NCI-H345 treated with DMSO at 0.1 percent for 48 hours (cell line): ENCODE measurements at regions not wholly inside any gene's neighbourhood (a gene's known extent, or its start where the extent isn't known, plus 50 kb on each side); places are given as distances from the start of the nearest gene placed in this dataset.

ENCODE experiments used
- DNase-seq: peaks from one replicate; lab custom pipeline; 2025; ENCODE audit not compliant: unreplicated experiment; lab: John Stamatoyannopoulos, UW

DNA sequence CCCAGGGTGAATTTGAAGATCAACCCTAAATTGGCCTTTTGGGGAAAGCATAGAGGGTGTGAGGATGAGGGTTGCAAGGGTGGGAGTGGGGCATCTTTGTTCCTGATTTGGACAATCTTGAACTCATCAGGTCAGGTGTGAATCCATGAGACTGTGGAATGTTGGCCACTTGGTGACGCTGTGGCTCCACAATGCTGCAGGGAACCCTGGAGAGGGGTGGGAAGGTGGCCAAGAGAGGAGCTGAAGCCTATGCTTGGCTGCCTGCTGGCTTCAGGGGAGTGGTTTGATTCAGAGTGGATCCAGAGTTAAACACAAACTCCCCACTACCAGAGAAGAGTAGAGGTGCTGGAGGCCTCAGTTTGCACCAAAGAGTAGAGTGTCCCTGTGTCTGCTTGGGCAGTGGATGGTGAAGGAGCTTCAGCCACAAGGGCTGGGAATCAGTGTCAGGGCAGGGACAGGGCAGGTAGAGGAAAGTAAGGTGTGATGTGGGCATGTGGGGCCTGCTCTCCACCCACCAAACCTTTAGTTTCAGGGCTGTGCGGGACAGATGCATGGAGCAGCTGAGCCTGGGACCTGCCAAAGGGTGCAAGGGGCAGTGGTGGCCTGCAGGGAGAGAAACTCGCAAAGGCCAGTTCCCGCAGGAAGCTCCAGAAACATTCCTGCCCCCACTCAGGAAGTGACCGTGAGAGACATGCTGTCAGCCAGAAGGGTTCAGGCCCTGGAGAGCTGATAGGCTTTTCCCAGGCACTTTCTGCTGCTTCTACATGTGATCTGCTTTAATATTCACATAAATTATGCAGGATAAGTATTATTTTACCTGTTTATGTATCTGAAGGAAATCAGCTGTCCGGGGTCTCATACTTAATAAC is 81.0 kb upstream of the PRSS58 start:
- DNase-seq, result no peak

DNA sequence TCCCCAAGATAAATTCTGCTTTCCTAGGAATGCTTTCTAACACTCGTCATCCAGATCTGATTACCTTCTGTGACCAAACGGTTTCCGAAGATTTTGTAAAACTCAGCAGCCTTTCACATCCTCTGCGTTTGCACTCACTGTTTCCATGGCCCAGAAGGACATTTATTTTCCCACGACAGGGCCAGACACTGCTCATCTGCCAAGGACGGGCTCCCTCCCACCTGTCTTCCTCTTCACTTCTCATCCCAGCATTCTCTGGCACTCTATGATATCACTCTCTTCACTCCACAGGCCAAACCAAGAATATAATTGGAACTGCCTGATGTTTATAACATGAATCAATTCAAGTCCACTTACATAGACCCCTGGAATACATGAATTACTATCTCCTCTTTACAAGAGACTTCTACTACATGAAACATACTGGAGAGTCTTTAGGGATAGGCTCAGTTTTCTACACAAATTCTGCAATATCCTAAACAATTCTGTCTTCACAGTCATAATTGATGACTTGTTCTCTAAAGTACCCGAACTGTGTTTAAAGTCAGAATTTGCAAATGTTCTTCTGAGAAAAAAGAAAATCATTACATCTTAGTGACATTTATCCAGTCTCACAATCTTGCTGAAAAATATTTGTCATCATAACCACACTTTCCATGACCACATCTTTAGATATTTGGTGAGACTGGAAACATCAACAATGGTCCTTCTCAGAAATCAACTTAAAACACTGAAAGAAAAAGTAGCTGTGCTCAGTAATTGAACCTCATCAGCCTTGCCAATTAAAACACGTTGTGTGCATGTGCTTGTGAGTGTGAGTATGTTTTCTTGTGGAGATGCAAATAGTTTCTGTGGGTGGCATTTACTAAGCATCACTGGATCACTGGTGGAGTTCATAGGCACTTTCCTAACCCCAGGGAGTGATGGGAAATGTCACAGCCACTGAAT is 79.5 kb upstream of the PRSS58 start:
- no peak for DNase-seq

DNA sequence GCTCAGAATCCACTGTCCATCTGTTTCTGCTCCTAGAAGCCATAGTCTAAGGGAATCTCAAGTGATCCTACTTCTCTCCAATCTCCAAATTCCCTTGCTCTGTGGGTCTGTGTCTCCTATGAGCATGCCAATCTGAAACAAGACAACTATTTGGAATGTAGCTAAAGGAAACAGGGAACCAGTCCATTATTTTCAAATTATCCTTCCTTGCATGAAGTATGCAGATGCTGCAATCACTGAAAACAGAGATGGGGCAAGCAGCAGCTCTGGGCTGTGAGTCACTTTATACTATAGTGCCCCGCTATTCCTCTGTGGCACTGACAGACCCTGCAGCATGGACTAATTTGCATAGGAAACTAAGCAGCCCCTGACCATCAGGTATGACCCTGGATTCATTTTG is 76.9 kb upstream of the PRSS58 start:
- no peak for DNase-seq

DNA sequence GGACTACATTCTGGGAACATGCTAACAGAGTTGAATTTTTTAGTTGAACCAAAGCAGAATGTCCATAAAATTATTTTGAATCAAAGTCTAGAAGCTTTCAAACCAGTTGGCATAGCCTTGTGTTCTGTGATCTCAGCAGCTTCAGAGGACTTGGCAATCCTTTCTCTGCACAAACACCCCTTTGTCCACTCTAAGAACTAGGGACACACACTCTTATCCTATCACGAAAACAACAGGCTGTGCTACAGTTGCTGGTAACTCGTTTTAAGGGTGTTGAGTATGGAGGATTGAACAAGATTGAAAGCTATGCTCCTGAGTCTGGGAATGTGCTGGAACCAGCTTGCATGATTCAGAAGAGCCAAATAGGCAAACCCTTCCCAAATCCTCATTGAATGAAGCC is 76.4 kb upstream of the PRSS58 start:
- no peak for DNase-seq

DNA sequence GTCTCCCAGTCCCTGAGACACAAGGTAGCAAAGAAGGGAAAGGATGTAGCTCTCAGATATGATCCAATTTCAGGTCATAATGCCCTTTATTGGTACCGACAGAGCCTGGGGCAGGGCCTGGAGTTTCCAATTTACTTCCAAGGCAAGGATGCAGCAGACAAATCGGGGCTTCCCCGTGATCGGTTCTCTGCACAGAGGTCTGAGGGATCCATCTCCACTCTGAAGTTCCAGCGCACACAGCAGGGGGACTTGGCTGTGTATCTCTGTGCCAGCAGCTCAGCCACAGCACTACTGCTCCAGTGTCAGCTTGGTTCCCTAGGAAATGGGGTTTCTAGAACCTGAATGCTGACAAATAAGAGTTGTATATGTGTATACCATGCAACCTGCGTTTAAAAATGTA is 74.6 kb upstream of the PRSS58 start:
- no peak for DNase-seq

DNA sequence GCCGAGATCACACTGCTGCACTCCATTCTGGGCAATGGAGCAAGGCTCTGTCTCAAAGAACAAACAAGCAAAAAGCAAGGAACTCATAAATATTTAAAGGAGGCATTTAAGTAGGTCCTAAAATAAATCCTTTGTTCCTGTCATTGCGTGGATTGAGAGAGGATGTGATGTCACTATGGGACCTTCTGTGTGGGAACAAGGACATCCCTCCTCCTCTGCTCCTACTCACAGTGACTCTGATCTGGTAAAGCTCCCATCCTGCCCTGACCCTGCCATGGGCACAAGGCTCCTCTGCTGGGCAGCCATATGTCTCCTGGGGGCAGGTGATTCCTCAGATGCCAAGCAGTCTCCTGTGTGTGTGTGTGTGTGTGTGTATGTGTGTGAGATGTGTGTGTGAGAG is 74.1 kb upstream of the PRSS58 start:
- no peak for DNase-seq

DNA sequence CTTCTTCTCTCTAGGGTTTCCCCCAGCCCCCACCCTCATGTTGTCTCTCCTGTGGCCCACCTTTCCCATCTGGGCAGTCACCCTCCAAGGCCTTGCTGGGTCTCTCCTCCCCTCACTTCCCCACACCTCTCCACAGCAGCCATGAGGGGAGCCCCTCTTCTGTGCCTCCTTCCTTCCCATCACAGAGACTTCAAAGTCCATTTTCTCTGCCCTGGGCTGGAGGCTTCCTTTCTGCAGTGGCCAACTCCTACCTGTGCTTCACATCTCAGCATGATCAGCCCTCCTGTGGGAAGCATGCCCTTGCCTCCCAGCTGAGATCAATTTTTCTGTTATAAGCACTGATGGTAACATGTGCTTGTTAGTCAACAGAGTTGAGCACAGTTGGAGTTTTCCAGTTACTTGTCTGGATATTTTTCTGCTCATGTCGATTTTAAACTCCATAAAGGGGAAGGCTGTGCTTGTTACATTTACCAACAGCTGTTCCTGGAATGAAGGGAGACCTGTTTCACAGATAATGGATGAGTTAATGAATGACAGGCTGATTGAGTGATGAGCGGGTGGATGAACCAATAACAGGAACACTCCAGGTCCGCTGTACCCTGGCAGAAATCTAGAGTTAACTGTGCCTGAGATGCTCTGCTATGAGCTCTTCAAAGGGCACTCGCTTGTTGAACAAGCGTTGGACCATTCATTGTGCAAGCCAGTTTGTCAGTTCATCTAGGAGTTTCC is 71.4 kb upstream of the PRSS58 start:
- DNase-seq, result no peak

DNA sequence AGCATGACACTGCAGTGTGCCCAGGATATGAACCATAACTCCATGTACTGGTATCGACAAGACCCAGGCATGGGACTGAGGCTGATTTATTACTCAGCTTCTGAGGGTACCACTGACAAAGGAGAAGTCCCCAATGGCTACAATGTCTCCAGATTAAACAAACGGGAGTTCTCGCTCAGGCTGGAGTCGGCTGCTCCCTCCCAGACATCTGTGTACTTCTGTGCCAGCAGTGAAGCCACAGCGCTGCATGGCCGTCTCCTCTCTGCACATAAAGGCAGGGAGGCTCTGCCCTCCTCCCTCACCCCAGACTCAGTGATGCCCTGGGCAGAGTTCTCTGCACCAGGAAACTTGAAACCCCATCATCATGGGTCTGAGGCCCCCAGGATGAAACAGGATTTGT is 70.7 kb upstream of the PRSS58 start:
- no peak for DNase-seq

DNA sequence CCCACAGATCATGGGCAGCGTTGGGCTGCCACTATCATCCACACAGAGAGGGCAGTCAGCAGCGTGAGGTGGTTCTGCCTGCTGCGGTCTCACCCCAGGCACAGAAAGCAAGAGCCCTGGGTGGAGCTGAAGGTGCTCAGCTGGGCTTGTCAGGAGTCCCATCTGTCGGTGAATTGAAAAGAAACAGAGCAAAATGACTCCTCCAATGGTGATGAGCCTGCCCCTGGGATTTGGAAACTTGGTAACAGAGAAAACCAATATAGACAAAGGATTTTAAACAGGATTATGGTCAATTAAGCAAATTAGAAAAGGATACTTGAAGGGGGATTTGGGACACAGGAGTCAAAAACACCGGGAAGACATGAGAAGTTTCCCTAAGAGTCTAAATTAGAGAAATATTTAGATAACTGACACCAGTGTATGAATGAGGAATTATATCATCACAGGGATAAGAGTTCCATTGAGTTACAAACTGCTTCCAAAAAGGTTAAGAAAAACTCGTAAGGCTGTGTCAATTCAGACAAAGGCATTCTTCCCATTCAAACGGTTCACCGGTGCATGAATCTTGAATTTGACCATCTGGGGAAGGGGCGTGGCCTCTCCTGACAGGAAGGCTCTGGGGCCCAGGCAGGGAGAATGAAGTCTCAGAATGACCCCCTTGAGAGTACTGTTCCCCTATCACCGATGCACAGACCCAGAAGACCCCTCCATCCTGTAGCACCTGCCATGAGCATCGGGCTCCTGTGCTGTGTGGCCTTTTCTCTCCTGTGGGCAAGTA is 70.0 kb upstream of the PRSS58 start:
- DNase-seq, result no peak

DNA sequence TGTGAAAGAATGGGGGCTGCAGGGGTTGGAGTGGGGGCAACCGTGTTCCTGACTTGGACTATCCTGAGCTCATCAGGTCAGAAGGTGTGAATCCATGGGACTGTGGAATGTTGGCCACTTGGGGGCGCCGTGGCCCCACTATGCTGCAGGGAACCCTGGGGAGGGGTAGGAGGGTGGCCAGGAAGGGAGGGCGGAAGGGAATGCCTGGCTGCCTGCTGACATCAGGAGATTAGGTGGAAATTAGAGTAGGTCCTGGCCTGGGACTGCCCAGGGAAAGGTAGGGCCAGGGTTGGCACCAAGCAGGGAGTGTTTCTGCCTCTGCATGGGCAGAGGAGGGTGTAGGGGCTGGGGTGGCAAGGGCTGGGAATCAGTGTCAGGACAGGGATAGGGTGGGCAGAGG is 65.8 kb upstream of the PRSS58 start:
- DNase-seq, result no peak

DNA sequence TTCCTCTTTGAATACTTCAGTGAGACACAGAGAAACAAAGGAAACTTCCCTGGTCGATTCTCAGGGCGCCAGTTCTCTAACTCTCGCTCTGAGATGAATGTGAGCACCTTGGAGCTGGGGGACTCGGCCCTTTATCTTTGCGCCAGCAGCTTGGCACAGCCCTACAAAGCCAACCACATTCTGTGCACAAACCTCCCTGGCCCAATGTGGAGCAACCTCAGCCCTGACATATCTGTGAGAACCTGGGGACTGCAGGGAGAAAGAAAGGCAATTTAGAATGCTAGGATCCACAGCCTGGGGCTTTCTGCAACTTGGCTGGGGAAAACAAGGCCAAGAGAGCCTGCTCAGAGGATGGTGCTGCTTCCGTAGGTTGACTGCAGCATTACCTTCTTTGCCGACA is 63.5 kb upstream of the PRSS58 start:
- DNase-seq, result no peak

DNA sequence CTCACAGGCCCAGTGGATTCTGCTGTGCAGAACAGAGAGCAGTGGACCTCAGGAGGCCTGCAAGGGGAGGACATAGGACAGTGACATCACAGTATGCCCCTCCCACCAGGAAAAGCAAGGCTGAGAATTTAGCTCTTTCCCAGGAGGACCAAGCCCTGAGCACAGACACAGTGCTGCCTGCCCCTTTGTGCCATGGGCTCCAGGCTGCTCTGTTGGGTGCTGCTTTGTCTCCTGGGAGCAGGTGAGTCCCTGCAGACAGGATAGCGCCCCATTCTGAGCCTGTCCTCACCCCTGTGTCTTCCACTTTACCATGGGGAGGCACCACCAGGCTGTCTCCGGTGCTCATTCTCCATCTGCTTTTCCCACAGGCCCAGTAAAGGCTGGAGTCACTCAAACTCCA is 63.0 kb upstream of the PRSS58 start:
- no peak for DNase-seq

DNA sequence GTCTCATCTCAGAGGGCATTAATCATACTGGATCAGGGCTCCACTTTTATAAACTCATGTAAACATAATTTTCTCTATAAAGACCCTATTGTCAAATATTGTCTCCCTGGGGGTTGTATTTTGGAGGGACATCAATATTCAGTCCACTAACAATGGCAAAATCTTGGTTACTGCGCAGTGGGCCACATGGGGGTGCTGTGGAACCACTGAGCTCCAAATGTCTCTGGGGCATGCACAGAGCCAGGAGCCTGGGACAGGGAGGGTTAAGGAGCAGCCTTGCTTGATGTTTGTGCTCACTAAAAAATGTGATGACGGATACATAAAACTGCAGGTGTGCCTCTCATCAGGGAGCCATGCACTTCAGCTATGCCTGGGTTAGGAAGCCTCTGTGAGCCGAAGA is 62.1 kb upstream of the PRSS58 start:
- DNase-seq, result no peak

DNA sequence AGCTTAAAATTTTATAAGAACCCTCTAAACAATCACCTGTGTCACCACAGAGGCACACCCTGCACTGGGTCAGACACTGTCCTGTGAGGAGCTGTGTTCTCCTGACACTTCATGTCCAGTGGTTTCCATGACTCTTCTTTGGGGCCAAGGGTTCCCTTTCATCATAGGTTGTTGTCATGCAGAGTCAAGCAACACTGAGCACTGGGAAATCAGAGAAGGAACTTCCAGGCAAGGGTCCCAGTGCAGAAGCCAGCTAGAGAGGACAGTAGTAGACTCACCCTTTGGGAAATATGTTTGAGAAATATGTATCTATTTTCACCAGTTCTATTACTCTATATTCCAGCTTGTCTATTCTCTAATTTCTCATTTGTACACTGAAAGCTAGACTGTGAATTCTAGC is 56.4 kb upstream of the PRSS58 start:
- DNase-seq, result no peak

DNA sequence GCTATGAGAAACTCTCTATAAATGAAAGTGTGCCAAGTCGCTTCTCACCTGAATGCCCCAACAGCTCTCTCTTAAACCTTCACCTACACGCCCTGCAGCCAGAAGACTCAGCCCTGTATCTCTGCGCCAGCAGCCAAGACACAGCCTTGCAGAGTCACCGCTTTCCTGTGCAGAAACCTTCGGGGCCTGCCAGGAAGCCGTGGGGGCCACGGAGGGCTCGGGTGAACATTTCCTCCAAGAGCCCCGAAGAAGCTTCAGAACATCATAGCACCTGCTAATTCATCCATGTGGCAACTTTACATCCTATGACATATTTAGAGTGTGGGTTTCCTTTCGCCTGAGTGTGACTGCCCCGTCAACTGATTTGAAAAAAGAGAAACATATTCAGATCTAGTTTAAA is 55.7 kb upstream of the PRSS58 start:
- DNase-seq, result no peak

DNA sequence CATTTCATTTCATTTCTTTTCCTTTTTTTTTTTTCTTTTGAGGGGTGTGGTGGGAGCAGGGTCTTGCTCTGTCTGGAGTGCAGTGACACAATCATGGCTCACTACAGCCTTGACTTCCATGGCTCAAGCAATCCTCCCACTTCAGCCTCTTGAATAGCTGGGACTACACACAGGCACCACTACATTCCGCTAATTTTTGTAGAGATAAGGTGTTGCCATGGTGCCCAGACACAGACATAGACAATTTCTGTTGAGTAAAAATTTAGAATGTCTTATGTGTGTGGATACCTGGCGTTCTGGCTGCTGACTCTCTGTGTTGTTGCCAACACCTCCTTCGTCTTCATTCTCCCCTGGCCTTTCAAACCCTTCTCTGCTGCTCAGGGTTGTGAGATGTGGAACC is 54.0 kb upstream of the PRSS58 start:
- no peak for DNase-seq

DNA sequence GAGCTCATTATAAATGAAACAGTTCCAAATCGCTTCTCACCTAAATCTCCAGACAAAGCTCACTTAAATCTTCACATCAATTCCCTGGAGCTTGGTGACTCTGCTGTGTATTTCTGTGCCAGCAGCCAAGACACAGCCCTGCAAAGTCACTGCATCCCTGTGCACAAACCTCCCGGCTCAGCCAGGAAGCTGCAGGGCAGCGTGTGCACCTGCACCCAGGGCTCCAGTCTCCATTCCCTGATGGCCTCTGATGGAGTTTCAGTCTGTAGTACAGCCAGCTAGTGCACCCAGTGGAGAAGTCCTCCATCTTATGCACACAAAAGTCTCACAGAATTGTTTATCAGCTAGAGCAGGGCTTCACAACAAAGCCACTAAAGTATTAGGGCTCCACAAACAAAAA is 51.1 kb upstream of the PRSS58 start:
- no peak for DNase-seq

DNA sequence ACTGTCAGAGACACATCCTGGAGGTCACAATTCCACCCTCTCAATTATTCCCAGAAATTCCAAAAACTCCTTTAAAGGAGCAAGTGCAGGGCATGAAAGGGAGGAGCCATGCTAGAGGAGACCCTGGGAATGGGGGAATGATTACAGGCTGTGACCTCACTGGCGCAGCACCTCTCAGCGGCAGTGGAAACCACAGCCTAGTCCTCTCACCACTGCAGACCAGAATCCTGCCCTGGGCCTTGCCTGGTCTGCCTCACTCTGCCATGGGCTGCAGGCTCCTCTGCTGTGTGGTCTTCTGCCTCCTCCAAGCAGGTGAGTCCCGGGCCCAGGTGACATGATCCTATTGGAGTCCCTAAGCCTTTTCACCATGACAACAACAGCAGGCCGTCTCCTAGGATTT is 50.5 kb upstream of the PRSS58 start:
- no peak for DNase-seq
